M059J (cell line): ENCODE measurements at regions not wholly inside any gene's neighbourhood (a gene's known extent, or its start where the extent isn't known, plus 50 kb on each side); places are given as distances from the start of the nearest gene placed in this dataset.
"Not testable (repeated sequence)": the region's sequence is repeated elsewhere in the genome, so short reads cannot be mapped to it uniquely, and the experiment has no call there.

Source experiments
- DNase-seq: peaks from one replicate; pipeline ENCODE4 v3.0.0-alpha.2; 2012; ENCODE audit warnings: low read depth

- not testable (repeated sequence) for DNase-seq
Observed at GRCh38 chr2:228425411-228426060, 244.0 kb upstream of the SPHKAP start.

- DNase-seq = peak; percentile 22
Observed at GRCh38 chr2:228417956-228418355, 236.5 kb upstream of the SPHKAP start.

GRCh38 chr2:228417526-228417925, 236.0 kb upstream of the SPHKAP start:
- peak; percentile 63 for DNase-seq

GRCh38 chr2:228410061-228410460, 228.6 kb upstream of the SPHKAP start:
- DNase-seq = no peak

GRCh38 chr2:228409493-228409892, 228.0 kb upstream of the SPHKAP start:
- no peak for DNase-seq

GRCh38 chr2:228408529-228409227, 227.2 kb upstream of the SPHKAP start:
- DNase-seq = no peak

GRCh38 chr2:228407821-228408220, 226.3 kb upstream of the SPHKAP start:
- DNase-seq = no peak

- DNase-seq = no peak
Observed at GRCh38 chr2:228401065-228401912, 219.8 kb upstream of the SPHKAP start.

GRCh38 chr2:228387776-228388175, 206.3 kb upstream of the SPHKAP start:
- no peak for DNase-seq

- no peak for DNase-seq
Observed at GRCh38 chr2:228378696-228379425, 197.4 kb upstream of the SPHKAP start.

GRCh38 chr2:228378233-228378632, 196.7 kb upstream of the SPHKAP start:
- no peak for DNase-seq

GRCh38 chr2:228377533-228377932, 196.0 kb upstream of the SPHKAP start:
- no peak for DNase-seq

GRCh38 chr2:228374741-228375140, 193.3 kb upstream of the SPHKAP start:
- DNase-seq = no peak

- DNase-seq = no peak
Observed at GRCh38 chr2:228373191-228373590, 191.7 kb upstream of the SPHKAP start.

GRCh38 chr2:228372212-228372611, 190.7 kb upstream of the SPHKAP start:
- DNase-seq = no peak

- no peak for DNase-seq
Observed at GRCh38 chr2:228369400-228370031, 188.0 kb upstream of the SPHKAP start.

- DNase-seq = no peak
Observed at GRCh38 chr2:228367356-228367755, 185.9 kb upstream of the SPHKAP start.

GRCh38 chr2:228359473-228359872, 178.0 kb upstream of the SPHKAP start:
- no peak for DNase-seq

GRCh38 chr2:228355897-228356296, 174.4 kb upstream of the SPHKAP start:
- DNase-seq = no peak

GRCh38 chr2:228352980-228353379, 171.5 kb upstream of the SPHKAP start:
- DNase-seq = not testable (repeated sequence)

- DNase-seq = no peak
Observed at GRCh38 chr2:228352048-228352447, 170.6 kb upstream of the SPHKAP start.
